ENCODE measurements at regions not wholly inside any gene's neighbourhood (a gene's known extent, or its start where the extent isn't known, plus 50 kb on each side); places are given as distances from the start of the nearest gene placed in this dataset.
A peak's percentile ranks its signal among the peaks of the same experiment; 100 is the strongest.

DNA sequence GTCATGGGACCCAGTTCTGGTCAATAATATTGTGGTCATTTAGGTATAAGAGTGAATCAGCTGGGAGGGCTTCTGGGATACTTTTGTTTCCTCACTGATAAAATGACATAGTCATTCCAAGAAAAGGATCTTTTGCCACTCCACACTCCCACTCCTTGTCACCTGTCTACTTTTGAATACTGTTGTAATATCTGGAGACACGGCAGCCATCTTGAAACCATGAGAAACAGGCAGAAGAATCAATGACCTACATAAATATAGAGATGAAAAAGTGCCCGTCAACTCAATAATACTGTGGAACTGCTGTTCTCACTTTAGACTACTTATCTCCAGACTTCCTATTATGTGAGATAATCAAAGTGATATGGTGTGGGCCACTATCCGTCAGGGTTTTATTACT, 154.2 kb downstream of the CCDC34 start:
- H3K27me3 Mint-ChIP-seq (ENCODE audit: unreplicated experiment): no peaks in the 10 kb centered on the region
- H3K27ac Mint-ChIP-seq (ENCODE audit: unreplicated experiment): no peak overlapping the region
- no peaks in the 10 kb centered on the region for H3K9me3 Mint-ChIP-seq (ENCODE audit: unreplicated experiment)
- TF ChIP-seq, protein P1, sequence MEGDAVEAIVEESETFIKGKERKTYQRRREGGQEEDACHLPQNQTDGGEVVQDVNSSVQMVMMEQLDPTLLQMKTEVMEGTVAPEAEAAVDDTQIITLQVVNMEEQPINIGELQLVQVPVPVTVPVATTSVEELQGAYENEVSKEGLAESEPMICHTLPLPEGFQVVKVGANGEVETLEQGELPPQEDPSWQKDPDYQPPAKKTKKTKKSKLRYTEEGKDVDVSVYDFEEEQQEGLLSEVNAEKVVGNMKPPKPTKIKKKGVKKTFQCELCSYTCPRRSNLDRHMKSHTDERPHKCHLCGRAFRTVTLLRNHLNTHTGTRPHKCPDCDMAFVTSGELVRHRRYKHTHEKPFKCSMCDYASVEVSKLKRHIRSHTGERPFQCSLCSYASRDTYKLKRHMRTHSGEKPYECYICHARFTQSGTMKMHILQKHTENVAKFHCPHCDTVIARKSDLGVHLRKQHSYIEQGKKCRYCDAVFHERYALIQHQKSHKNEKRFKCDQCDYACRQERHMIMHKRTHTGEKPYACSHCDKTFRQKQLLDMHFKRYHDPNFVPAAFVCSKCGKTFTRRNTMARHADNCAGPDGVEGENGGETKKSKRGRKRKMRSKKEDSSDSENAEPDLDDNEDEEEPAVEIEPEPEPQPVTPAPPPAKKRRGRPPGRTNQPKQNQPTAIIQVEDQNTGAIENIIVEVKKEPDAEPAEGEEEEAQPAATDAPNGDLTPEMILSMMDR (IDR thresholded peaks at IDR 0.05; ENCODE audit: partially characterized antibody, unreplicated experiment): no peak
- DNase-seq: no peak
- H3K4me1 Mint-ChIP-seq (ENCODE audit: low read depth, unreplicated experiment): peaks cover 11% of the 10 kb centered on the region
- no peaks in the 10 kb centered on the region for H3K36me3 Mint-ChIP-seq (ENCODE audit: unreplicated experiment)
- H3K4me3 Mint-ChIP-seq (ENCODE audit: unreplicated experiment): no peak overlapping the region

DNA sequence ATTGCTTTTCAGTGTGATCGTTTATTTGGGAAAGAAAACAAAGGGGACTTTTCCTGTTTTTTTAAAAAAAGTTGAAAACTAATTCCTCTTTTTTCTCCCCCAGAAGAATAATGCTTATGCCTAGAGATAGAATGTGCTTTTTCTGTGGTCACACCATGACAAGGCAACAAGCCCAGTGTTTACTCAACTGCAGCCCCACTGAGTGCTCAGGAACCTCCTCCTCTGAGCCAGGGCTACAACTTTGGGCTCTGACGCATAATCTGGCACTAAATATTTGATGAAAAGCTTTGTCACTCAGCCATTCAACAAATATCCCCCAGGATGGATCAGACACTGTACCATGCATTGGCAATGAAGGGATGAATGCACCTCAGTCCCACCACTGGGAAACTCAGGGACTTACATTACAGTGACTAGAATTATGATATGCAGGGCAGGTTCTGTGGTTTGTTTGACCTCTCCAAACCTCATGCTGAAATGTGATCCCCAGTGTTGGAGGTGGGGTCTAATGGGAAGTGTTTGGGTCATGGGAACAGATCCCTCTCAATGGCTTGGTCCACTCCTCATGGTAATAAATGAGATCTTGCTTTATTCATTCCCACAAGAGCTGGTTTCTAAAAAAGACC, 155.9 kb downstream of the CCDC34 start:
- TF ChIP-seq, protein P1 (IDR thresholded peaks at IDR 0.05; ENCODE audit: partially characterized antibody, unreplicated experiment): no peak
- no peak for DNase-seq
- Mint-ChIP-seq H3K9me3 (ENCODE audit: unreplicated experiment) (no peaks in the 10 kb centered on the region), H3K27ac (ENCODE audit: unreplicated experiment) (no peak overlapping the region), H3K4me3 (ENCODE audit: unreplicated experiment) (no peak overlapping the region), H3K36me3 (ENCODE audit: unreplicated experiment) (no peaks in the 10 kb centered on the region), H3K27me3 (ENCODE audit: unreplicated experiment) (no peaks in the 10 kb centered on the region), H3K4me1 (ENCODE audit: low read depth, unreplicated experiment) (peaks cover 3% of the 10 kb centered on the region)

DNA sequence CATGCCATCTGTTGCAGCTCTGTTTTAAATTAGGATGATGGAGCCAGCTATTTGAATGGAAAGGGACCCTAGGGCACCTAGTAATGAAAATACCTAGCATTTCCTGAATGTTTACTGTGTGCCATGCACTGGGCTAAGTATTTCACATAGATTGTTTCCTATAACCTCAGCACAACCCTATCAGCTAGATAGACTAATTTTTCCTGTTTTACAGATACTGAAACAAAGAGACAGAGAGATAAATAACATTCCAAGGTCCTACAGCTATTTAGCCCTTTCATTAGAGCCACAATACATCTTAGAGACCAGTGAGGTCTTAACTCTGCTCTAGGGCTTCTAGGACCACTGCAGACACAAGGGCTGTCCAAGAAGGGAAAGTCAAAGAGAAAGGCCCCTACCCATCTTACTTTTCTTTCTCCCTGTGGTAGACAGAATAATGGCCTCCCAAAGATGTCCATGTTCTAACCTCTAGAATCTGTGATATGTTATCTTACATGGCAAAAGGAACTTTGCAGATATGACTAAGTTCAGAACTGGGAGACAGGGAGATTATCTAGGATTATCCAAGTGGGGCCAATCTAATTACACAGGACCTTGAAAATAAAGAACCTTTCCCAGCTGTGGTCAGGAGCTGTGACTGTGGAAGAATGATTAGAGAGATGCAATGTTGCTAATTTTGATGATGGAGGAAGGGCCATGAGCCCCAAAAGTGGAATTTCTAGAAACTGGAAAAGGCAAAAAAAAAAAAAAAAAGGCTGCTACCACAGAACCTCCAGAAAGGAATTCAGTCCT, 157.0 kb downstream of the CCDC34 start:
- no peak for DNase-seq
- TF ChIP-seq, protein P1 (IDR thresholded peaks at IDR 0.05; ENCODE audit: partially characterized antibody, unreplicated experiment): no peak
- Mint-ChIP-seq H3K9me3 (ENCODE audit: unreplicated experiment) (no peaks in the 10 kb centered on the region), H3K36me3 (ENCODE audit: unreplicated experiment) (no peaks in the 10 kb centered on the region), H3K27me3 (ENCODE audit: unreplicated experiment) (no peaks in the 10 kb centered on the region), H3K4me1 (ENCODE audit: low read depth, unreplicated experiment) (peaks cover 3% of the 10 kb centered on the region), H3K27ac (ENCODE audit: unreplicated experiment) (no peak overlapping the region), H3K4me3 (ENCODE audit: unreplicated experiment) (no peak overlapping the region)

DNA sequence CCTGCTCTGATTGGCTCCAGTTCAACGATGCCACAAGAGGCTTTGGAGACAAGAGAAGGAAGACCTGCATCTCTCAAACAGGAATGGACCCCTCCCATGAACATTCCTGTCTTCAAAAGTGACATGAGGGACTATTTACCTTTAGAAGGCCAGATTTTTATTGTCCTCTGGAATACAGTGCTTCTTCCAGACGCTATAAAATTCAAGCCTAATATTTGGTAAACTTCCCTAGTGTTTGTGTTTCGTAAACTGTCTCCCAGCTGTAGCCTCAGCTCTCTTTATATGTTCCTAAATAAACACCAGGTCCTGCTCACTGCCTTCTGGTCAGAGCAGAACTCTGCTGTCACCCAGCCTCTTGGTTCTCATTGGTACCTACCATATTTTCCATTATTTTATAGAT, 157.8 kb downstream of the CCDC34 start:
- Mint-ChIP-seq H3K27ac (ENCODE audit: unreplicated experiment) (no peak overlapping the region), H3K4me3 (ENCODE audit: unreplicated experiment) (no peak overlapping the region), H3K4me1 (ENCODE audit: low read depth, unreplicated experiment) (peaks cover 3% of the 10 kb centered on the region), H3K9me3 (ENCODE audit: unreplicated experiment) (no peaks in the 10 kb centered on the region), H3K36me3 (ENCODE audit: unreplicated experiment) (no peaks in the 10 kb centered on the region), H3K27me3 (ENCODE audit: unreplicated experiment) (no peaks in the 10 kb centered on the region)
- TF ChIP-seq, protein P1 (IDR thresholded peaks at IDR 0.05; ENCODE audit: partially characterized antibody, unreplicated experiment): no peak
- no peak for DNase-seq

DNA sequence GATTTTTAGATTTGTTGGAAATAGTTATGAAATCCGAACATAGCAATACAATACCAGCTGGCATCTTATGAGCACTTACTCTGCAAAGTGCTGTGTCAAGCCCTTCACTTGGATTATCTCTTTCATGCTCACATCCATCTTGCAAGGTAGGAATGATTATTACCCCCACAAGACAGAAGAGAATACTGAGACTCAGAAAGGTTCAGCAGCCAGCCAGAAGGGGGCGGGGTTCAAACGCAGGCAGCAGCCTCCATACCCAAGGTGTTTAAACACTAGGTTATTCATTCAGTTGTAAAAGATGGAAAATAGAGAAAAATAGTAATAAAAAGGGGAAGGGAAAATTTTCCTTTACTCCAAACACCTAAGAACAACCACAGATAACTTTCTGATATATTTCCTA, 158.5 kb downstream of the CCDC34 start:
- TF ChIP-seq, protein P1 (IDR thresholded peaks at IDR 0.05; ENCODE audit: partially characterized antibody, unreplicated experiment): peak; percentile 27
- peak; percentile 41 for DNase-seq
- H3K4me3 Mint-ChIP-seq (ENCODE audit: unreplicated experiment): no peak overlapping the region
- no peaks in the 10 kb centered on the region for H3K9me3 Mint-ChIP-seq (ENCODE audit: unreplicated experiment)
- no peaks in the 10 kb centered on the region for H3K36me3 Mint-ChIP-seq (ENCODE audit: unreplicated experiment)
- H3K27me3 Mint-ChIP-seq (ENCODE audit: unreplicated experiment): no peaks in the 10 kb centered on the region
- H3K27ac Mint-ChIP-seq (ENCODE audit: unreplicated experiment): no peak overlapping the region
- H3K4me1 Mint-ChIP-seq (ENCODE audit: low read depth, unreplicated experiment): peaks cover 3% of the 10 kb centered on the region
